MM.1S (cell line): ENCODE measurements at regions not wholly inside any gene's neighbourhood (a gene's known extent, or its start where the extent isn't known, plus 50 kb on each side); places are given as distances from the start of the nearest gene placed in this dataset.

Source experiments
- DNase-seq: peaks from one replicate; pipeline ENCODE4 v3.0.0-alpha.2; 2015
- H2AFZ ChIP-seq: fragments of 300-600 bp; sonication (generic); 2 replicates; pipeline ENCODE4 v1.6.0; 2016; ENCODE audit warnings: antibody characterized with exemption, low read length
- H3F3A ChIP-seq: fragments of 300-600 bp; sonication (generic); 2 replicates; pipeline ENCODE4 v1.6.1; 2016; ENCODE audit warnings: mild to moderate bottlenecking, antibody characterized with exemption, low read length, moderate library complexity, mixed read lengths; ENCODE audit not compliant: insufficient read depth
- H3K27ac ChIP-seq: fragments of 300-600 bp; sonication (generic); 2 replicates; pipeline ENCODE4 v1.5.1; 2016; ENCODE audit warnings: mild to moderate bottlenecking, low read length
- H3K27me3 ChIP-seq: fragments of 300-600 bp; sonication (generic); replicated peaks from 2 replicates; pipeline ENCODE4 v1.6.0; 2016; ENCODE audit warnings: low read length; ENCODE audit not compliant: insufficient read depth
- H3K36me3 ChIP-seq: fragments of 300-600 bp; sonication (generic); replicated peaks from 2 replicates; pipeline ENCODE4 v1.6.1; 2016; ENCODE audit warnings: mild to moderate bottlenecking, low read length, mixed read lengths; ENCODE audit not compliant: insufficient read depth
- H3K4me1 ChIP-seq: fragments of 300-600 bp; sonication (generic); 2 replicates; pipeline ENCODE4 v1.6.1; 2016; ENCODE audit warnings: low read length, mixed read lengths
- H3K4me2 ChIP-seq: fragments of 300-600 bp; sonication (generic); 2 replicates; pipeline ENCODE4 v1.6.0; 2016; ENCODE audit warnings: low read depth, low read length
- H3K4me3 ChIP-seq: fragments of 300-600 bp; sonication (generic); 2 replicates; pipeline ENCODE4 v1.5.1; 2016; ENCODE audit warnings: low read length, mixed read lengths
- H3K79me2 ChIP-seq: fragments of 300-600 bp; sonication (generic); 2 replicates; pipeline ENCODE4 v1.6.1; 2016; ENCODE audit warnings: mixed run types, low read length, mixed read lengths
- H3K9ac ChIP-seq: fragments of 300-600 bp; sonication (generic); 2 replicates; pipeline ENCODE4 v1.6.1; 2016; ENCODE audit warnings: low read length, mixed read lengths
- H3K9me2 ChIP-seq: fragments of 300-600 bp; sonication (generic); replicated peaks from 2 replicates; pipeline ENCODE4 v1.6.1; 2016; ENCODE audit warnings: mild to moderate bottlenecking, low read length, mixed read lengths; ENCODE audit not compliant: insufficient read depth
- H3K9me3 ChIP-seq: fragments of 300-600 bp; sonication (generic); replicated peaks from 2 replicates; pipeline ENCODE4 v1.6.1; 2016; ENCODE audit warnings: mild to moderate bottlenecking, low read length, mixed read lengths; ENCODE audit not compliant: insufficient read depth
- H4K20me1 ChIP-seq: fragments of 300-600 bp; sonication (generic); 2 replicates; pipeline ENCODE4 v1.6.1; 2016; ENCODE audit warnings: mild to moderate bottlenecking, low read length, moderate library complexity, mixed read lengths; ENCODE audit not compliant: insufficient read depth
- CTCF ChIP-seq: fragments of 300-600 bp; sonication (generic); IDR thresholded peaks from 2 replicates; pipeline ENCODE4 v1.5.1; 2016; ENCODE audit warnings: antibody characterized with exemption, low read length, mixed read lengths
- EZH2 ChIP-seq: fragments of 300-600 bp; sonication (generic); optimal IDR thresholded peaks from 2 replicates; pipeline ENCODE3; 2017; ENCODE audit warnings: low read depth, mild to moderate bottlenecking, antibody characterized with exemption, low read length, mixed read lengths
- EZH2phosphoT487 ChIP-seq: fragments of 300-600 bp; sonication (generic); IDR thresholded peaks from 2 replicates; pipeline ENCODE4 v1.6.1; 2018; ENCODE audit warnings: antibody characterized with exemption, low read length

- H3K27ac ChIP-seq: no peak overlapping the region
- H3K79me2 ChIP-seq: no peaks in the 10 kb centered on the region
- no peak overlapping the region for H2AFZ ChIP-seq
- H3F3A ChIP-seq: no peaks in the 10 kb centered on the region
- peaks cover 3% of the 10 kb centered on the region; the same call in 1 of the 2 replicates for H3K9me2 ChIP-seq
- H3K9me3 ChIP-seq: no peaks in the 10 kb centered on the region
- no peak overlapping the region for H3K4me2 ChIP-seq
- H3K4me3 ChIP-seq: no peak overlapping the region
- no peaks in the 10 kb centered on the region for H4K20me1 ChIP-seq
- H3K4me1 ChIP-seq: no peaks in the 10 kb centered on the region
- H3K9ac ChIP-seq: no peak overlapping the region
- no peaks in the 10 kb centered on the region for H3K36me3 ChIP-seq
- no peak for DNase-seq
- no peaks in the 10 kb centered on the region for H3K27me3 ChIP-seq
- TF ChIP-seq CTCF (no peak), EZH2 (no peak), EZH2phosphoT487 (no peak)
These were observed 65.6 kb upstream of the TNR start for GRCh38 chr1:175808999-175809398.

GRCh38 chr1:175808573-175808972, 65.2 kb upstream of the TNR start:
- TF ChIP-seq CTCF (no peak), EZH2 (no peak), EZH2phosphoT487 (no peak)
- Histone ChIP-seq H3F3A (no peaks in the 10 kb centered on the region), H4K20me1 (no peaks in the 10 kb centered on the region), H3K27me3 (no peaks in the 10 kb centered on the region), H2AFZ (no peak overlapping the region), H3K9ac (no peak overlapping the region), H3K36me3 (no peaks in the 10 kb centered on the region), H3K79me2 (no peaks in the 10 kb centered on the region), H3K4me3 (no peak overlapping the region), H3K4me1 (no peaks in the 10 kb centered on the region), H3K9me3 (no peaks in the 10 kb centered on the region), H3K27ac (no peak overlapping the region), H3K9me2 (peaks cover 3% of the 10 kb centered on the region; the same call in 1 of the 2 replicates), H3K4me2 (no peak overlapping the region)
- DNase-seq: no peak

GRCh38 chr1:175804561-175804960, 61.2 kb upstream of the TNR start:
- Histone ChIP-seq H3F3A (no peaks in the 10 kb centered on the region), H3K36me3 (no peaks in the 10 kb centered on the region), H3K79me2 (no peaks in the 10 kb centered on the region), H3K9me2 (no peaks in the 10 kb centered on the region), H2AFZ (no peak overlapping the region), H3K9me3 (no peaks in the 10 kb centered on the region), H3K9ac (no peak overlapping the region), H3K27me3 (no peaks in the 10 kb centered on the region), H3K4me3 (no peak overlapping the region), H4K20me1 (no peaks in the 10 kb centered on the region), H3K4me1 (no peaks in the 10 kb centered on the region), H3K4me2 (no peak overlapping the region), H3K27ac (no peak overlapping the region)
- TF ChIP-seq CTCF (no peak), EZH2 (no peak), EZH2phosphoT487 (no peak)
- no peak for DNase-seq
